ENCODE measurements at regions not wholly inside any gene's neighbourhood (a gene's known extent, or its start where the extent isn't known, plus 50 kb on each side); places are given as distances from the start of the nearest gene placed in this dataset.

DNA sequence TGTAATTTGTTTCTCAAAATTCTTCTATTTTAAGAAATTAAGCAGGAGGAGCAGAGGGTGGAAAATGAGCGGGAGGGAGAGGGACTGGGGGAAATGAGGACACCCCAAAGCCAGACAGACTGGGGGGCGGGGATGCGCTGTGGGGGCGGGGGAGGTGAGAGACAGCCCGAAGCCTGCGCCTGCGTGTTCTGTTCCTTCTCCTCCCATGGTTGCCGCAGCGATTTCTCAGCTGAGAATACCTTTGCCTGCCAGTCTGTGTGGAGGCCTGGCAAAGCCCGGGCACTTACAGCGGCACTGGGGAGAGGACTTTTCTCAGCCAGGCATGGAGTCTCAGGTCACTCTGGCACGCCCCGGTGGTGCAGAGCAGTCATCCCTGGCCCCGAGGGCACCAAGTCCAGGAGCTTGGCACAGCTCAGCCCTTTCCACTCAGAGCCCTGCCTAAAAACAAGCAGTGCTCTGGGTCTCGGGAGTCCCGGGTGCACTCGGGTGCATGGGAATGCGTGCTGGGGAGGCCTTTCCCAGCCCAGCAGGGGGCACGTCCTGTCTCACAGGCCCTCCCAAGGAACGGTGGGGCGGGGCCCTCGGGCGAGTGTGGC, 289.3 kb upstream of the HS6ST1 start:
- H3K4me3 ChIP-seq (ENCODE audit: control insufficient read depth, low read depth, low read length), result no peak overlapping the region
- TF ChIP-seq CTCF (IDR thresholded peaks at IDR 0.05; ENCODE audit: control insufficient read depth, insufficient read depth, low read depth, low read length, missing control alignments), result no peak
- DNase-seq (ENCODE audit: low read depth), result no peak

DNA sequence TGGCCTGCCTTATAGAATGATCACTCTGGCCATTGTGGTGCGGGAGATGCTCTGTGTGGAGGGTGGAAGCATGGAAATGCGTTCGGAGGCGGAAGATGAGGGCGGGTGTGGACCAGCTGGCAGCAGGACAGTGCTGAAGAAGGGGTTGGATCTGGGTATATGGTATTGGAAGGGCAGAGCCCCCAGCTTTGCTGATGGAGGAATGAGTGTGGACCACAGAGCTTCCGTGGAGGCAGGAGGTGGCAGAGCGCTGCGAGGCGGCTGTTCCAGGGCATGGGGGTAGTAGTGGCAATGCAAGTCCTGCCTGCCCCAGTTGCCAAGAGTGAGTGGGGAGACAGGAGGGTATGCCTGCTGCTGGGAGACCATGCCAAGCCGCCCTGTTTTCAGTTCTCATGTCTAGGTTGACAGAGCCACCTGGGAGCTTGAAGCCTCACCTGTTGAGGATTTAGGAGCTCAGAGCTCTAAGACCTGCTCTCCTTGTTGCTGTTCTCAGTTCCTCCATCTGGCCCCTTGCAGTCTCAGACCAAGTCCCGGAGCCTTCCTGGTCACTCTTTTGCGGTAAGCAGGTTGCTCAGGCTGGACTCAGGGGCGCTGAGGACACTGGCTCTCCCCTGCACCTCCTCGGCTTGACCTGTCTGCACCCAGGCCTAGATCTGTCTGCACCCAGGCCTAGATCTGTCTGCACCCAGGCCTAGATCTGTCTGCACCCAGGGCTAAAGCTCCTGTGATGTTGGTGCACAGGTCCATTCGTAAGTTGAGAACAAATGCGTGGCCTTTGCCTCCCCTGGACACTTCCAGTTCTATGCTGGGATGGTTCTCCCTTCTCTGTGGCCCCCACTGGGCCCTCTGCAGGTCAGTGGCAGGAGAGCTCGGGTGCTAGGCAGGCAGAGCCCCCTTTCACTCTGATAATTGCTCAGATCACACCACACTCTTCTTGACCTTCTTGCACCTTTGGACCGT, 290.5 kb upstream of the HS6ST1 start:
- H3K4me3 ChIP-seq (ENCODE audit: control insufficient read depth, low read depth, low read length), result no peak overlapping the region
- TF ChIP-seq CTCF (IDR thresholded peaks at IDR 0.05; ENCODE audit: control insufficient read depth, insufficient read depth, low read depth, low read length, missing control alignments), result no peak

GRCh38 chr2:128610496-128610895, 291.8 kb upstream of the HS6ST1 start:
- no peak for TF ChIP-seq CTCF (IDR thresholded peaks at IDR 0.05; ENCODE audit: control insufficient read depth, insufficient read depth, low read depth, low read length, missing control alignments)
- DNase-seq (ENCODE audit: low read depth), result no peak
- no peak overlapping the region for H3K4me3 ChIP-seq (ENCODE audit: control insufficient read depth, low read depth, low read length)

More for the DNA sequence above, 290.5 kb upstream of the HS6ST1 start:
- no peak for DNase-seq (ENCODE audit: low read depth)

GRCh38 chr2:128611421-128612320, 293.0 kb upstream of the HS6ST1 start:
- TF ChIP-seq CTCF (IDR thresholded peaks at IDR 0.05; ENCODE audit: control insufficient read depth, insufficient read depth, low read depth, low read length, missing control alignments), result no peak
- no peak for DNase-seq (ENCODE audit: low read depth)
- no peak overlapping the region for H3K4me3 ChIP-seq (ENCODE audit: control insufficient read depth, low read depth, low read length)

DNA sequence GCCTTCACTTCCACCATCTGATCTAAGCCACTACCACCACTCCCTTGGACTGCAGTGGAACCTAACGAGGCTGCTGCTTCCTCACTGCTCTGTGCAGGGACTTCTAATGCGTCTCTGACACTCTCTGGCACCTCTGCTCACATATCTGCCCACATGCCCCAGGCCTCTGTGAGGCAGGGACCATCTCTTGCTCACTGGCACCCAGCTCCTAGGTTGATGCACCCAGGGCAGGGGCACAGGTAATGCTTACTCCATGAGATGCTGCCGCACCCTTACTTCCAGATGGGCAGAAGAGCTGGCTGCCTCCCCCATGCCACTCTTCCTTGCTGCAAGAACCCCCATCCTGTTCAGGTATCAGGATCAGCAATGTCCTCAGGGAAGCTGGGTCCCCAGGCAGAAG, 294.0 kb upstream of the HS6ST1 start:
- TF ChIP-seq CTCF (IDR thresholded peaks at IDR 0.05; ENCODE audit: control insufficient read depth, insufficient read depth, low read depth, low read length, missing control alignments), result no peak
- H3K4me3 ChIP-seq (ENCODE audit: control insufficient read depth, low read depth, low read length), result no peak overlapping the region
- DNase-seq (ENCODE audit: low read depth), result no peak

GRCh38 chr2:128613351-128613750, 294.7 kb upstream of the HS6ST1 start:
- DNase-seq (ENCODE audit: low read depth), result no peak
- TF ChIP-seq CTCF (IDR thresholded peaks at IDR 0.05; ENCODE audit: control insufficient read depth, insufficient read depth, low read depth, low read length, missing control alignments), result no peak
- H3K4me3 ChIP-seq (ENCODE audit: control insufficient read depth, low read depth, low read length), result no peak overlapping the region
